Panc1 (cell line): ENCODE measurements at regions not wholly inside any gene's neighbourhood (a gene's known extent, or its start where the extent isn't known, plus 50 kb on each side); places are given as distances from the start of the nearest gene placed in this dataset.

ENCODE experiments used
- ATAC-seq: fragments of 200-7000 bp; cut with Tn5 transposase; 2 replicates; pipeline ENCODE4 v1.9.1; 2020; ENCODE audit warnings: mild to moderate bottlenecking, moderate library complexity
- BruUV-seq: library from RNA; stranded (reverse); fragments of 400-500 nt; replicated peaks from 2 replicates; lab custom pipeline; 2021; lab: Mats Ljungman, UMichigan
- CTCF ChIA-PET: fragments of 300-600 bp; sonication (Branson Sonifier 250); formaldehyde crosslinking; loops from one replicate; lab custom pipeline; 2022; ENCODE audit warnings: antibody characterized with exemption; lab: Charles Lee
- POLR2A ChIA-PET: fragments of 300-600 bp; sonication (Branson Sonifier 250); formaldehyde crosslinking; loops from one replicate; lab custom pipeline; 2022; ENCODE audit warnings: antibody characterized with exemption; lab: Charles Lee
- DNase-seq: peaks from one replicate; pipeline ENCODE4 v3.0.0-alpha.2; 2010; ENCODE audit warnings: low read depth, low spot score
- H3K27ac ChIP-seq: 2 replicates; pipeline ENCODE4 v1.5.1; 2011; ENCODE audit warnings: mild to moderate bottlenecking, low read length, inconsistent platforms
- H3K27me3 ChIP-seq: fragments of 200-500 bp; sonication (Bioruptor generic); 2 replicates; pipeline ENCODE4 v1.6.0; 2014; ENCODE audit warnings: low read length, inconsistent platforms; ENCODE audit not compliant: control insufficient read depth, insufficient read depth
- H3K36me3 ChIP-seq: fragments of 200-500 bp; sonication (Bioruptor generic); 2 replicates; pipeline ENCODE4 v1.5.1; 2014; ENCODE audit warnings: inconsistent platforms, mild to moderate bottlenecking, low read length, moderate library complexity; ENCODE audit not compliant: control insufficient read depth, insufficient read depth
- H3K4me1 ChIP-seq: 2 replicates; pipeline ENCODE4 v1.5.1; 2011; ENCODE audit warnings: inconsistent platforms, mild to moderate bottlenecking, low read length, moderate library complexity; ENCODE audit not compliant: control insufficient read depth, insufficient read depth
- H3K4me3 ChIP-seq, 2 experiments: 2 replicates each; pipeline ENCODE4 v1.5.1; 2011 to 2012; ENCODE audit warnings: low read depth in 2 of 2, low read length in 2 of 2, mild to moderate bottlenecking in 2 of 2, inconsistent platforms in 1 of 2, moderate library complexity in 1 of 2
- H3K9me3 ChIP-seq: fragments of 200-500 bp; sonication (Bioruptor generic); 2 replicates; pipeline ENCODE4 v1.5.1; 2014; ENCODE audit warnings: low read depth, mild to moderate bottlenecking, inconsistent platforms, low read length, moderate library complexity; ENCODE audit not compliant: control insufficient read depth, insufficient read depth
- CTCF ChIP-seq: fragments of 450-650 bp; IDR thresholded peaks from 2 replicates; pipeline ENCODE4 v1.5.1; 2017; ENCODE audit warnings: mild to moderate bottlenecking
- POLR2AphosphoS5 ChIP-seq: IDR thresholded peaks from 2 replicates; pipeline ENCODE4 v1.6.1; 2012; ENCODE audit warnings: mild to moderate bottlenecking, low read depth, low read length, moderate library complexity
- REST ChIP-seq, 2 experiments: IDR thresholded peaks; 2 replicates each; pipeline ENCODE4 v1.6.1; 2011 to 2012; ENCODE audit warnings: low read depth in 2 of 2, control low read depth in 1 of 2, low read length in 1 of 2, mild to moderate bottlenecking in 1 of 2, moderate library complexity in 1 of 2; ENCODE audit not compliant: insufficient read depth in 1 of 2
- SIN3A ChIP-seq: IDR thresholded peaks from 2 replicates; pipeline ENCODE4 v1.6.1; 2012; ENCODE audit warnings: low read depth, mild to moderate bottlenecking, low read length, moderate library complexity, borderline replicate concordance; ENCODE audit not compliant: insufficient read depth
- TCF7L2 ChIP-seq: IDR thresholded peaks from 2 replicates; pipeline ENCODE4 v1.6.1; 2011; ENCODE audit warnings: mild to moderate bottlenecking, low read depth, low read length, inconsistent platforms
- in situ Hi-C: cut with HindIII; loops from 2 replicates; pipeline ENCODE4 v1.10.0; 2016; ENCODE audit warnings: low sequenced_read_pairs, low pct_unique_long_range_greater_than_20kb
- intact Hi-C: fragments of 100-400 bp; cut with micrococcal nuclease; formaldehyde crosslinking; loops from one replicate; pipeline ENCODE4 v1.10.0; 2022; ENCODE audit not compliant: unreplicated experiment

- in situ Hi-C loops: no loop called here
- CTCF ChIA-PET: no interaction called here
These were observed 243.9 kb downstream of the ICE1 start for GRCh38 chr5:5666369-5666768.

GRCh38 chr5:5666076-5666365, 243.5 kb downstream of the ICE1 start:
- ChIA-PET POLR2A (no interaction called here), CTCF (no interaction called here)
- TF ChIP-seq TCF7L2 (no peak), CTCF (no peak), REST (IDR thresholded peaks at IDR 0.05; ENCODE audit: insufficient read depth in 1 of 2, low read depth in 2 of 2, low read length in 1 of 2) (no peak), SIN3A (no peak), POLR2AphosphoS5 (no peak)
- Histone ChIP-seq H3K36me3 (no peaks in the 10 kb centered on the region), H3K27me3 (no peaks in the 10 kb centered on the region), H3K27ac (no peak overlapping the region), H3K4me3 (no peak overlapping the region), H3K9me3 (no peaks in the 10 kb centered on the region), H3K4me1 (no peaks in the 10 kb centered on the region)
- no TSS peak for BruUV-seq
- intact Hi-C loops (no loop called here), in situ Hi-C loops (no loop called here)
- no peak for DNase-seq
- no peak for ATAC-seq

More at GRCh38 chr5:5666369-5666768, 243.9 kb downstream of the ICE1 start:
- no peak overlapping the region for H3K4me3 ChIP-seq
- POLR2A ChIA-PET: no interaction called here
- no peak for TF ChIP-seq SIN3A
- TF ChIP-seq TCF7L2: no peak
- TF ChIP-seq POLR2AphosphoS5: no peak
- TF ChIP-seq CTCF: no peak
- TF ChIP-seq REST (IDR thresholded peaks at IDR 0.05; ENCODE audit: insufficient read depth in 1 of 2, low read depth in 2 of 2, low read length in 1 of 2): no peak
- intact Hi-C loops: no loop called here
- H3K36me3 ChIP-seq: no peaks in the 10 kb centered on the region
- no peaks in the 10 kb centered on the region for H3K4me1 ChIP-seq
- H3K27ac ChIP-seq: no peak overlapping the region
- no peak for DNase-seq
- H3K9me3 ChIP-seq: no peaks in the 10 kb centered on the region
- no peaks in the 10 kb centered on the region for H3K27me3 ChIP-seq
- BruUV-seq: no TSS peak
- no peak for ATAC-seq
